HCT116 (cell line): ENCODE measurements at regions not wholly inside any gene's neighbourhood (a gene's known extent, or its start where the extent isn't known, plus 50 kb on each side); places are given as distances from the start of the nearest gene placed in this dataset.

ENCODE experiments used
- ATAC-seq: fragments of 200-7000 bp; cut with Tn5 transposase; 2 replicates; pipeline ENCODE4 v1.9.1; 2020; ENCODE audit warnings: mild to moderate bottlenecking, moderate library complexity
- BruUV-seq: library from RNA; stranded (reverse); fragments of 400-500 nt; replicated peaks from 2 replicates; lab custom pipeline; 2021; lab: Mats Ljungman, UMichigan
- CTCF ChIA-PET: fragments of 300-600 bp; sonication (Branson Sonifier 250); formaldehyde crosslinking; loops from one replicate; lab custom pipeline; 2021; ENCODE audit warnings: antibody characterized with exemption; lab: Charles Lee
- POLR2A ChIA-PET: fragments of 300-600, 350-600 bp; sonication (Branson Sonifier 250); formaldehyde crosslinking; loops from one replicate; lab custom pipeline; 2021; ENCODE audit warnings: antibody characterized with exemption; lab: Charles Lee
- RAD21 ChIA-PET, 2 experiments: fragments of 300-600 bp; sonication (Branson Sonifier 250); formaldehyde crosslinking; loops; one replicate each; lab custom pipeline; 2023; ENCODE audit warnings: low total read pairs in 2 of 2; ENCODE audit not compliant: uncharacterized antibody in 2 of 2, unreplicated experiment in 2 of 2, low non-redundant PET in 1 of 2; lab: Charles Lee
- DNase-seq: peaks from one replicate; pipeline ENCODE4 v3.0.0-alpha.2; 2010; ENCODE audit warnings: low read depth, low spot score
- H2AFZ ChIP-seq: fragments of 200-600 bp; shearing (Covaris generic), sonication (generic); 2 replicates; pipeline ENCODE4 v1.6.1; 2017; ENCODE audit warnings: low read depth, mixed run types, mixed read lengths, antibody characterized with exemption, low read length; ENCODE audit not compliant: poor library complexity, severe bottlenecking
- H3K27ac ChIP-seq: 2 replicates; pipeline ENCODE4 v1.5.1; 2012; ENCODE audit warnings: low read depth, low read length
- H3K27me3 ChIP-seq: fragments of 200-600 bp; sonication (generic); 2 replicates; pipeline ENCODE4 v1.6.1; 2016; ENCODE audit warnings: mixed run types, low read length, mixed read lengths; ENCODE audit not compliant: insufficient read depth
- H3K36me3 ChIP-seq, 2 experiments: fragments of 200-500 bp in 1 of 2; fragments of 200-600 bp in 1 of 2; sonication (Bioruptor generic) in 1 of 2; sonication (generic) in 1 of 2; 2 replicates each; pipeline versions ENCODE4 v1.5.1 to v1.6.1; 2014 to 2016; ENCODE audit warnings: low read length in 2 of 2, inconsistent platforms in 1 of 2, mixed read lengths in 1 of 2, mixed run types in 1 of 2; ENCODE audit not compliant: insufficient read depth in 2 of 2, control insufficient read depth in 1 of 2
- H3K4me1 ChIP-seq, 2 experiments: fragments of 200-600 bp in 1 of 2; sonication (generic) in 1 of 2; 2 replicates each; pipeline versions ENCODE4 v1.5.1 to v1.6.1; 2012 to 2017; ENCODE audit warnings: low read length in 2 of 2, inconsistent platforms in 1 of 2, mild to moderate bottlenecking in 1 of 2, mixed read lengths in 1 of 2, mixed run types in 1 of 2, moderate library complexity in 1 of 2; ENCODE audit not compliant: insufficient read depth in 2 of 2, control insufficient read depth in 1 of 2
- H3K4me2 ChIP-seq: fragments of 200-600 bp; sonication (generic); 2 replicates; pipeline ENCODE4 v1.6.1; 2017; ENCODE audit warnings: mixed run types, low read length, mixed read lengths
- H3K4me3 ChIP-seq, 2 experiments: fragments of 200-600 bp in 1 of 2; sonication (generic) in 1 of 2; replicated peaks in 1 of 2; 2 replicates each; pipeline ENCODE4 v1.5.1; 2011 to 2016; ENCODE audit warnings: low read length in 2 of 2, control low read depth in 1 of 2, low read depth in 1 of 2, mild to moderate bottlenecking in 1 of 2, mixed read lengths in 1 of 2, mixed run types in 1 of 2
- H3K79me2 ChIP-seq: fragments of 200-600 bp; sonication (generic); 2 replicates; pipeline ENCODE4 v1.6.1; 2017; ENCODE audit warnings: mild to moderate bottlenecking, mixed run types, low read length, moderate library complexity, mixed read lengths; ENCODE audit not compliant: insufficient read depth
- H3K9ac ChIP-seq: fragments of 200-600 bp; sonication (generic); 2 replicates; pipeline ENCODE4 v1.6.1; 2016; ENCODE audit warnings: low read length, mixed read lengths
- H3K9me2 ChIP-seq: fragments of 200-600 bp; sonication (generic), shearing (Covaris generic); 2 replicates; pipeline ENCODE4 v1.6.1; 2017; ENCODE audit warnings: mixed run types, mild to moderate bottlenecking, moderate library complexity; ENCODE audit not compliant: insufficient read depth
- H3K9me3 ChIP-seq, 2 experiments: fragments of 200-500 bp in 1 of 2; fragments of 200-600 bp in 1 of 2; sonication (Bioruptor generic) in 1 of 2; sonication (generic) in 1 of 2; 2 replicates each; pipeline ENCODE4 v1.6.1; 2014 to 2017; ENCODE audit warnings: low read length in 2 of 2, mixed read lengths in 2 of 2, inconsistent platforms in 1 of 2, low read depth in 1 of 2, mild to moderate bottlenecking in 1 of 2, mixed run types in 1 of 2, moderate library complexity in 1 of 2; ENCODE audit not compliant: control insufficient read depth in 1 of 2, insufficient read depth in 1 of 2
- H4K20me1 ChIP-seq: fragments of 200-600 bp; sonication (generic), shearing (Covaris generic); 2 replicates; pipeline ENCODE4 v1.6.1; 2017; ENCODE audit warnings: mixed run types, mild to moderate bottlenecking, moderate library complexity; ENCODE audit not compliant: insufficient read depth
- ATF3 ChIP-seq: IDR thresholded peaks from 2 replicates; pipeline ENCODE4 v1.6.1; 2012
- CBX3 ChIP-seq: IDR thresholded peaks from 2 replicates; pipeline ENCODE4 v1.6.1; 2012; ENCODE audit warnings: low read depth
- CEBPB ChIP-seq: IDR thresholded peaks from 2 replicates; pipeline ENCODE4 v1.6.1; 2012; ENCODE audit warnings: low read depth
- CTCF ChIP-seq, 3 experiments: fragments of 200-600 bp in 1 of 3; sonication (generic) in 1 of 3; IDR thresholded peaks in 2 of 3; conservative IDR thresholded peaks in 1 of 3; 2 replicates each; pipeline ENCODE4 v1.5.1; 2012 to 2017; ENCODE audit warnings: low read depth in 2 of 3, low read length in 2 of 3, antibody characterized with exemption in 1 of 3, borderline replicate concordance in 1 of 3, control low read depth in 1 of 3, mild to moderate bottlenecking in 1 of 3, mixed read lengths in 1 of 3, mixed run types in 1 of 3, moderate library complexity in 1 of 3; ENCODE audit not compliant: insufficient read depth in 1 of 3
- ELF1 ChIP-seq: IDR thresholded peaks from 2 replicates; pipeline ENCODE4 v1.6.1; 2012; ENCODE audit warnings: low read depth, borderline replicate concordance
- EZH2phosphoT487 ChIP-seq: fragments of 200-600 bp; IDR thresholded peaks from 2 replicates; pipeline ENCODE4 v1.6.1; 2018; ENCODE audit warnings: antibody characterized with exemption, borderline replicate concordance
- JUND ChIP-seq: IDR thresholded peaks from 2 replicates; pipeline ENCODE4 v1.6.1; 2012
- REST ChIP-seq: IDR thresholded peaks from 2 replicates; pipeline ENCODE4 v1.6.1; 2012; ENCODE audit warnings: low read depth
- SP1 ChIP-seq: IDR thresholded peaks from 2 replicates; pipeline ENCODE4 v1.6.1; 2012; ENCODE audit warnings: low read depth
- SRF ChIP-seq: IDR thresholded peaks from 2 replicates; pipeline ENCODE4 v1.6.1; 2012; ENCODE audit warnings: low read depth
- YY1 ChIP-seq: IDR thresholded peaks from 2 replicates; pipeline ENCODE4 v1.6.1; 2011; ENCODE audit warnings: low read length, low read depth, moderate library complexity, mild to moderate bottlenecking; ENCODE audit not compliant: insufficient replicate concordance; ENCODE audit errors: extremely low read depth
- ZBTB33 ChIP-seq: IDR thresholded peaks from 2 replicates; pipeline ENCODE4 v1.6.1; 2011; ENCODE audit warnings: mild to moderate bottlenecking, low read length, moderate library complexity; ENCODE audit not compliant: insufficient replicate concordance; ENCODE audit errors: extremely low read depth
- ZFX ChIP-seq: fragments of 450-650 bp; IDR thresholded peaks from 2 replicates; pipeline ENCODE4 v1.6.1; 2017
- intact Hi-C: fragments of 100-400 bp; cut with micrococcal nuclease; formaldehyde crosslinking; loops from 2 replicates; pipeline ENCODE4 v1.10.0; 2022

- TF ChIP-seq SP1 = no peak
- no peak for TF ChIP-seq REST
- no peak for TF ChIP-seq ATF3
These were observed 114.2 kb upstream of the NT5C1B start (continued) for GRCh38 chr2:18703555-18703954.

GRCh38 chr2:18701981-18702380, 112.6 kb upstream of the NT5C1B start:
- H3K9me2 ChIP-seq = no peaks in the 10 kb centered on the region
- ATAC-seq (no peak), DNase-seq (no peak)
- no peaks in the 10 kb centered on the region for H3K9me3 ChIP-seq
- H3K4me2 ChIP-seq = no peak overlapping the region
- no peak overlapping the region for H2AFZ ChIP-seq
- no peaks in the 10 kb centered on the region for H3K27me3 ChIP-seq
- no peaks in the 10 kb centered on the region for H3K79me2 ChIP-seq
- H3K4me3 ChIP-seq = no peak overlapping the region
- POLR2A ChIA-PET = no interaction called here
- H3K9ac ChIP-seq = no peak overlapping the region
- CTCF ChIA-PET = no interaction called here
- no peaks in the 10 kb centered on the region for H3K4me1 ChIP-seq
- H4K20me1 ChIP-seq = no peaks in the 10 kb centered on the region
- intact Hi-C loops = no loop called here
- no peak overlapping the region for H3K27ac ChIP-seq
- H3K36me3 ChIP-seq = no peaks in the 10 kb centered on the region
- BruUV-seq = no TSS peak
- RAD21 ChIA-PET = no interaction called here
- TF ChIP-seq CEBPB (no peak), CBX3 (no peak), SP1 (no peak), ZBTB33 (no peak), REST (no peak), YY1 (no peak), JUND (no peak), SRF (no peak), ZFX (no peak), EZH2phosphoT487 (no peak), CTCF (IDR thresholded peaks at IDR 0.05 in 2 of 3, conservative IDR thresholded peaks at IDR 0.05 in 1 of 3; ENCODE audit: borderline replicate concordance in 1 of 3, insufficient read depth in 1 of 3, low read depth in 2 of 3, low read length in 2 of 3) (no peak), ELF1 (no peak), ATF3 (no peak)
